AG09319 (cell line): ENCODE measurements at regions not wholly inside any gene's neighbourhood (a gene's known extent, or its start where the extent isn't known, plus 50 kb on each side); places are given as distances from the start of the nearest gene placed in this dataset.

ENCODE experiments used
- DNase-seq: peaks from one replicate; pipeline ENCODE4 v3.0.0-alpha.2; 2010; ENCODE audit warnings: low read depth; ENCODE audit errors: extremely low read depth
- TF ChIP-seq, protein P1 (sequence below): IDR thresholded peaks from 2 replicates; pipeline ENCODE4 v1.5.1; 2011; ENCODE audit warnings: low read depth, mild to moderate bottlenecking, inconsistent platforms, low read length, moderate library complexity

DNA sequence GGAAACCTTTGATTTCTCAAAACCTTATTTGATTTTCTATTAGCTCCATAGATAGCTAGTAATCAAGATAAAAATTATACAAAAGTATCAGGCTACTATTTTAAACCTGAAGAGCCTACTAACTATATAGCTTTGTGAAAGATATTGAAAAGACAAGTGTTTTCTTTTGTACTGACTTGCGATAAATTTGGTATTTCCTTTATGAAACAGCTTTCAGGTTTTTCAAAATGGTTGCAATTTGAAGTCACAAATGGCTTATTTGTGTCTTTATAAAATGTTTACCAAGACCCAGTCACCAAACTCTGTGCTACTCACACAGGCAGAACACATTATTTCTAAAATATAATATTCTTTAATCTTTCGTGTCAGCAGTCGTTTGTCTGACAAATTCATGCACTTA lies 167.5 kb upstream of the ALCAM start:
- TF ChIP-seq, protein P1, sequence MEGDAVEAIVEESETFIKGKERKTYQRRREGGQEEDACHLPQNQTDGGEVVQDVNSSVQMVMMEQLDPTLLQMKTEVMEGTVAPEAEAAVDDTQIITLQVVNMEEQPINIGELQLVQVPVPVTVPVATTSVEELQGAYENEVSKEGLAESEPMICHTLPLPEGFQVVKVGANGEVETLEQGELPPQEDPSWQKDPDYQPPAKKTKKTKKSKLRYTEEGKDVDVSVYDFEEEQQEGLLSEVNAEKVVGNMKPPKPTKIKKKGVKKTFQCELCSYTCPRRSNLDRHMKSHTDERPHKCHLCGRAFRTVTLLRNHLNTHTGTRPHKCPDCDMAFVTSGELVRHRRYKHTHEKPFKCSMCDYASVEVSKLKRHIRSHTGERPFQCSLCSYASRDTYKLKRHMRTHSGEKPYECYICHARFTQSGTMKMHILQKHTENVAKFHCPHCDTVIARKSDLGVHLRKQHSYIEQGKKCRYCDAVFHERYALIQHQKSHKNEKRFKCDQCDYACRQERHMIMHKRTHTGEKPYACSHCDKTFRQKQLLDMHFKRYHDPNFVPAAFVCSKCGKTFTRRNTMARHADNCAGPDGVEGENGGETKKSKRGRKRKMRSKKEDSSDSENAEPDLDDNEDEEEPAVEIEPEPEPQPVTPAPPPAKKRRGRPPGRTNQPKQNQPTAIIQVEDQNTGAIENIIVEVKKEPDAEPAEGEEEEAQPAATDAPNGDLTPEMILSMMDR: no peak
- no peak for DNase-seq

DNA sequence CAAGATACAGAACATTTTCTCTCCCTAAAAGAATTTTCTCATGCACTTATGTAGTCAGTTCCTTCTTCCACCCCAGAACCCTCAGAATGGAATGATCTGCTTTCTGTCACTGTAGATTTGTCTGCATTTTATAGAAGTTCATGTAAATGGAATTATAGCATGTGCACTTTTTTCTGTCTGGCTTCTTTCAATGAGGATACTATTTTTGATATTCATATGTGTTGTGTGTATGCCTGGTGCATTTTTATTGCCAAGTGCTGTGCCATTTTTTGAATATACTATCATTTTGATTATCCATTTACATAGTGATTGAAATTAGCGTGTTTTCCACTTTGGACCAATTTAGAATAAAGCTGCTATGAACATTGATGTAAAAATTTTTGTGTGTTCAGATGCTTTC lies 156.6 kb upstream of the ALCAM start:
- DNase-seq: no peak
- TF ChIP-seq, protein P1: no peak

DNA sequence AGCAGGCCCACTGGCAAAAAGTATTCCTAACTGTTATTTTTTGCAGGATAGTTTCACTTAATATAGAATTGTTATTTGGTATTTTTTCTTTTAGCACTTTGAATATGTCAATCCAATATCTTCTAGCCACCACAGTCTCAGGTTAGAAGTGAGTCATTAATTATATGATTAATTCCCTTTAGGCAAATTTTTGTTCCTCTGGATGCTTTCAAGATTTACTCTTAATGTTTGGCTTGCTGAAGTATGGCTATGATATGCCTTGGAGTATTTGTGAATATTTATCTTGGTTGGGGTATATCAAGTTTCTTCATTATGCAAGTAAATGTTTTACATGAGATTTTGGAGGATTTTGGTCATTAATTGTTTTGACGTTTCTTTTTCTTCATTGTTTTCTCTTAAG lies 152.1 kb upstream of the ALCAM start:
- no peak for DNase-seq
- TF ChIP-seq, protein P1: no peak

DNA sequence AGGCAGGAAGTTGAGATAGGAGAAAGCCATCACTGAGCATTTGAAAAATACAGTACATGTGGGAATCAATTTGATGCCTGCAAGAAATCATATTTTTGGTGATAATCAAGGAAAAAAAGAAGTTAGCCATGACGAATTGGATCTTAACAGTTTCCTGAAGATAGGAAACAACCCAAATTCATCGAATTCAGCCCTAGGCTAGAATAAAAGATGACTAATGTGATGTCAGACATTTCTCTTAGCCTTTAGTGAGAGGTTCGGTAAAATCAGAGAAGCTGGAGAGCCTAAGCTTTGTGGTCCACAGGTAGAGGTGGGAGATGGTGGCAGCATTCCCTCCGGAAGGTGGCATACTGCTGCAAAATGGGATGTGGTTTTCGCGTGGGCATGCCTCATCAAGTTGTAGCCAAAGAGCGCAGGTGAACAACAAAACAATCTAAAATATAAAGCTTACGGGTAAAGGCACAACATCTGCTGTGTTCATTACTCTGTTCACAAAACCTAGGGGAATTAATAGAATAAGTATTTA lies 144.1 kb upstream of the ALCAM start:
- no peak for DNase-seq
- TF ChIP-seq, protein P1: no peak

DNA sequence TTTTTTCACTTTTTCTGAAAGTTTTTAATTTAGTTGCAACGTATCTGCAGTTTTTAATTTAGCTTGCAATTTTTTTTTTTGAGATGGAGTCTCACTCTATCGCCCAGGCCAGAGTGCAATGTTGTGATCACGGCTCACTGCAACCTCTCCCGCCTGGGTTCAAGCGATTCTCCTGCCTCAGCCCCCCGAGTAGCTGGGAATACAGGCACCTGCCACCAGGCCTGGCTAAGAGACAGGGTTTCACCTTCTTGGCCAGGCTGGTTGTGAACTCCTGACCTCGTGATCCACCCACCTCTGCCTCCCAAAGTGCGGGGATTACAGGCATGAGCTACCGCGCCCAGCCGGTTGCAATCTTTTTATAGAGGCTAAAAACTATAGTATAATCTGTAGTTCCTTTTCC lies 142.9 kb upstream of the ALCAM start:
- DNase-seq: no peak
- TF ChIP-seq, protein P1: no peak

GRCh38 chr3:105228696-105229095 lies 138.0 kb upstream of the ALCAM start:
- TF ChIP-seq, protein P1: no peak
- no peak for DNase-seq

DNA sequence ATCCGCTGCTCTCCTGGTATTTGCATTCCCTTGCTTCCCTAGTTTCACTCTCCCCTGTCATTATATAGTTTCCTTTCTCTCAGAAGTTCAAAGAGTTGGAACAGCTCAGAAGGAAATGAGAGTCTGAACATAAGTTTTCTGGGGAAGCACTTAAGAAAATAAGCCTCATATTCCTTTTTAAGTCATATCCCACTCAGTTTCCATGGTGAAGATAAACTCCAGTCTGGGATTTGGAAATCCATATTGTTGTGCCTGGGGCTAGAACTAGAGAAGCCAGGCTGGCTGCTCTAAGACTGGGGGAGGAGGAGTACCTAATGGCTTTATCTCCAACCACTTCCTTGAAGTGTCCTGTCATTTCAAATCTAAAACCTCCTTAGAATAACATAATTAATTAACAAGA lies 134.2 kb upstream of the ALCAM start:
- TF ChIP-seq, protein P1: no peak
- DNase-seq: no peak
